ENCODE measurements at regions not wholly inside any gene's neighbourhood (a gene's known extent, or its start where the extent isn't known, plus 50 kb on each side); places are given as distances from the start of the nearest gene placed in this dataset.
"Not testable (repeated sequence)": the region's sequence is repeated elsewhere in the genome, so short reads cannot be mapped to it uniquely, and the experiment has no call there.

DNA sequence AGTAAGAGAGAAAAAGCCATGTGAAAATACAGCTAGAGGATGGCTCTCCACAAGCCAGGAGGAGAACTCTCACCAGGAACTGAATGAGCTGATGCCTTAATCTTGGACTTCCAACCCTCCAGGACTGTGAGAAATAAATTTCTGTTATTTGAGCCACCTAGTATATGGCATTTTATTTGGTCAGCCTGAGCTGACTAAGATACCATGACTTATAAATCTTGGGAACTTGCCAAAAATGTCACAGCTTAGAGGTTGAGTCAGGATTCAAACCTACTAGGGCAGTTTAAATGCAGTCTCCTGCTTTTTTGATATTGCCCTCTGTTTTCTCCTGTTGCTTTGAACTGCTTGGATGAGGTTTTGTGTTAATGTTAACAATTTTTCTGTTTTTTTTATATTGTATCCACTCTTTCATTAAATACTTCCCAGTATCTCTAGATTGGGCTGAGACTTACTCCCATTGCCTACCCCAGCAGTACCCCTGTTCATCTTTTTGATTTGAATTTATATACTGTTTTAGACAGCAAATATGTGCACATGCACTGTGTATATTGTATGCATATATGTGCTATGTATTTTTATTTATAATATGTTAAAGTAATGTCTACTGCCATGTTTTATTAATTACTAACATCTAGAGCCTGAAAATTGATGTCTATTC is 1223.2 kb downstream of the OTOL1 start:
- no peak for TF ChIP-seq EZH2phosphoT487 (IDR thresholded peaks at IDR 0.05; ENCODE audit: borderline replicate concordance, low read length)
- TF ChIP-seq EZH2 (IDR thresholded peaks at IDR 0.05; ENCODE audit: low read length, unreplicated experiment) = no peak
- TF ChIP-seq, protein P1, sequence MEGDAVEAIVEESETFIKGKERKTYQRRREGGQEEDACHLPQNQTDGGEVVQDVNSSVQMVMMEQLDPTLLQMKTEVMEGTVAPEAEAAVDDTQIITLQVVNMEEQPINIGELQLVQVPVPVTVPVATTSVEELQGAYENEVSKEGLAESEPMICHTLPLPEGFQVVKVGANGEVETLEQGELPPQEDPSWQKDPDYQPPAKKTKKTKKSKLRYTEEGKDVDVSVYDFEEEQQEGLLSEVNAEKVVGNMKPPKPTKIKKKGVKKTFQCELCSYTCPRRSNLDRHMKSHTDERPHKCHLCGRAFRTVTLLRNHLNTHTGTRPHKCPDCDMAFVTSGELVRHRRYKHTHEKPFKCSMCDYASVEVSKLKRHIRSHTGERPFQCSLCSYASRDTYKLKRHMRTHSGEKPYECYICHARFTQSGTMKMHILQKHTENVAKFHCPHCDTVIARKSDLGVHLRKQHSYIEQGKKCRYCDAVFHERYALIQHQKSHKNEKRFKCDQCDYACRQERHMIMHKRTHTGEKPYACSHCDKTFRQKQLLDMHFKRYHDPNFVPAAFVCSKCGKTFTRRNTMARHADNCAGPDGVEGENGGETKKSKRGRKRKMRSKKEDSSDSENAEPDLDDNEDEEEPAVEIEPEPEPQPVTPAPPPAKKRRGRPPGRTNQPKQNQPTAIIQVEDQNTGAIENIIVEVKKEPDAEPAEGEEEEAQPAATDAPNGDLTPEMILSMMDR (conservative IDR thresholded peaks at IDR 0.05; ENCODE audit: low read depth, low read length) = no peak
- peak overlapping the region; percentile 38 for H3K4me2 ChIP-seq (ENCODE audit: low read length)
- peak; percentile 98 for ATAC-seq
- peaks cover 42% of the 10 kb centered on the region for H3K4me1 ChIP-seq (ENCODE audit: insufficient read depth, low read length)
- peak overlapping the region; percentile 93 for H3K27ac ChIP-seq (ENCODE audit: low read length)
- no peaks in the 10 kb centered on the region for H3K9me3 ChIP-seq (ENCODE audit: low read length)
- no TSS peak for BruUV-seq (replicated peaks)
- peak overlapping the region; percentile 62 for H3K9ac ChIP-seq (ENCODE audit: low read length)
- no peaks in the 10 kb centered on the region for H3F3A ChIP-seq (ENCODE audit: low read length, unreplicated experiment)
- H2AFZ ChIP-seq (ENCODE audit: low read length) = no peak overlapping the region
- DNase-seq = peak; percentile 98
- no peaks in the 10 kb centered on the region for H3K9me2 ChIP-seq (replicated peaks; ENCODE audit: low read length)
- no peaks in the 10 kb centered on the region for H3K27me3 ChIP-seq (ENCODE audit: low read length)
- no peaks in the 10 kb centered on the region for H3K79me2 ChIP-seq (ENCODE audit: low read length)
- H4K20me1 ChIP-seq (ENCODE audit: low read length) = no peaks in the 10 kb centered on the region
- ChIA-PET CTCF (no interaction called here), POLR2A (ENCODE audit: unreplicated experiment) (interaction anchor here (0.6 to 0.7 kb wide), 2 partner anchors 14 to 16 kb away, joined by 3 to 4 read pairs; no protein-coding TSS in a partner anchor)
- no peaks in the 10 kb centered on the region for H3K36me3 ChIP-seq (ENCODE audit: low read depth, low read length)
- H3K4me3 ChIP-seq (ENCODE audit: low read length) = no peak overlapping the region
- intact Hi-C loops (cut with micrococcal nuclease) = no loop called here

DNA sequence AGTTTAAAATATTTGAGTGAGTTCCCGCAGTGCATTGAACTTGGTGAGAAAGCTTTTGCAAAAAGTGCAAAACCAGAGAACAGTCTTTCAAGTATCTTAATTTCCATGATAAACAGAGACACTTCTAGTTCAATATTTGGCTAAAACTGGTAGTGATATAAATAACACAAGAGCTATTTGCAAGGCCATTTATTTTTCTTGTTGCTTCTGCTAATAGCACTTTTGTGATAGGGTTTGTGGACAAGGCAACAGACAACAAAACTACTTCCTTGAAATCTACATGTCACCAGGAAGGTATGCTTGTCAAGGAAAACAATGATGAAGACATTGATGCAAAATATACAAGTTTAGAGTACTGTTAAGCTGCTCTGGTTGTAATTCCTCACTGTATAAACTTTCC is 1225.1 kb downstream of the OTOL1 start:
- no peak overlapping the region for H2AFZ ChIP-seq (ENCODE audit: low read length)
- intact Hi-C loops (cut with micrococcal nuclease) = no loop called here
- no peaks in the 10 kb centered on the region for H3K27me3 ChIP-seq (ENCODE audit: low read length)
- H3K9me2 ChIP-seq (replicated peaks; ENCODE audit: low read length) = no peaks in the 10 kb centered on the region
- no TSS peak for BruUV-seq (replicated peaks)
- no peak for ATAC-seq
- TF ChIP-seq, protein P1 (conservative IDR thresholded peaks at IDR 0.05; ENCODE audit: low read depth, low read length) = no peak
- TF ChIP-seq EZH2phosphoT487 (IDR thresholded peaks at IDR 0.05; ENCODE audit: borderline replicate concordance, low read length) = no peak
- no peak for TF ChIP-seq EZH2 (IDR thresholded peaks at IDR 0.05; ENCODE audit: low read length, unreplicated experiment)
- peak; percentile 39 for DNase-seq
- ChIA-PET CTCF (no interaction called here), POLR2A (ENCODE audit: unreplicated experiment) (no interaction called here)
- 0 out of 2 replicates have a peak overlapping the region, but pooled peaks have one; percentile 1 for H3K27ac ChIP-seq (ENCODE audit: low read length)
- no peaks in the 10 kb centered on the region for H3K9me3 ChIP-seq (ENCODE audit: low read length)
- H3K4me3 ChIP-seq (ENCODE audit: low read length) = no peak overlapping the region
- H3K36me3 ChIP-seq (ENCODE audit: low read depth, low read length) = no peaks in the 10 kb centered on the region
- no peak overlapping the region for H3K4me2 ChIP-seq (ENCODE audit: low read length)
- H3K9ac ChIP-seq (ENCODE audit: low read length) = no peak overlapping the region
- no peaks in the 10 kb centered on the region for H3F3A ChIP-seq (ENCODE audit: low read length, unreplicated experiment)
- no peaks in the 10 kb centered on the region for H3K79me2 ChIP-seq (ENCODE audit: low read length)
- peaks cover 42% of the 10 kb centered on the region for H3K4me1 ChIP-seq (ENCODE audit: insufficient read depth, low read length)
- no peaks in the 10 kb centered on the region for H4K20me1 ChIP-seq (ENCODE audit: low read length)

- Histone ChIP-seq H3K79me2 (ENCODE audit: low read length) (no peaks in the 10 kb centered on the region), H3K4me1 (ENCODE audit: insufficient read depth, low read length) (peaks cover 42% of the 10 kb centered on the region), H2AFZ (ENCODE audit: low read length) (no peak overlapping the region), H3K9ac (ENCODE audit: low read length) (no peak overlapping the region), H3K27ac (ENCODE audit: low read length) (no peak overlapping the region), H3K4me3 (ENCODE audit: low read length) (no peak overlapping the region), H3K9me3 (ENCODE audit: low read length) (no peaks in the 10 kb centered on the region), H3K4me2 (ENCODE audit: low read length) (no peak overlapping the region), H3F3A (ENCODE audit: low read length, unreplicated experiment) (no peaks in the 10 kb centered on the region), H3K36me3 (ENCODE audit: low read depth, low read length) (no peaks in the 10 kb centered on the region), H3K27me3 (ENCODE audit: low read length) (no peaks in the 10 kb centered on the region), H4K20me1 (ENCODE audit: low read length) (no peaks in the 10 kb centered on the region), H3K9me2 (replicated peaks; ENCODE audit: low read length) (no peaks in the 10 kb centered on the region)
- intact Hi-C loops (cut with micrococcal nuclease) = no loop called here
- POLR2A ChIA-PET (ENCODE audit: unreplicated experiment) = no interaction called here
- ATAC-seq (no peak), DNase-seq (no peak)
- CTCF ChIA-PET = no interaction called here
- no TSS peak for BruUV-seq (replicated peaks)
- TF ChIP-seq EZH2phosphoT487 (IDR thresholded peaks at IDR 0.05; ENCODE audit: borderline replicate concordance, low read length) (no peak), EZH2 (IDR thresholded peaks at IDR 0.05; ENCODE audit: low read length, unreplicated experiment) (no peak)
- TF ChIP-seq, protein P1 (conservative IDR thresholded peaks at IDR 0.05; ENCODE audit: low read depth, low read length) = no peak
Measured at GRCh38 chr3:162722337-162722736, 1225.7 kb downstream of the OTOL1 start.

- DNase-seq; ATAC-seq; H3F3A ChIP-seq (ENCODE audit: low read length, unreplicated experiment); H2AFZ ChIP-seq (ENCODE audit: low read length); H3K9me3 ChIP-seq (ENCODE audit: low read length); H4K20me1 ChIP-seq (ENCODE audit: low read length); H3K36me3 ChIP-seq (ENCODE audit: low read depth, low read length); H3K79me2 ChIP-seq (ENCODE audit: low read length); intact Hi-C loops (cut with micrococcal nuclease); POLR2A ChIA-PET (ENCODE audit: unreplicated experiment); H3K27ac ChIP-seq (ENCODE audit: low read length); BruUV-seq (replicated peaks); H3K27me3 ChIP-seq (ENCODE audit: low read length); H3K9me2 ChIP-seq (replicated peaks; ENCODE audit: low read length); H3K9ac ChIP-seq (ENCODE audit: low read length); H3K4me2 ChIP-seq (ENCODE audit: low read length); CTCF ChIA-PET; H3K4me3 ChIP-seq (ENCODE audit: low read length): not testable (repeated sequence)
- H3K4me1 ChIP-seq (ENCODE audit: insufficient read depth, low read length) = peaks cover 42% of the 10 kb centered on the region
Measured at GRCh38 chr3:162722796-162723195, 1226.2 kb downstream of the OTOL1 start.
